ENCODE measurements at regions not wholly inside any gene's neighbourhood (a gene's known extent, or its start where the extent isn't known, plus 50 kb on each side); places are given as distances from the start of the nearest gene placed in this dataset.

- no peak for DNase-seq (ENCODE audit: extremely low read depth in 1 of 2, low read depth in 1 of 2)
Measured at GRCh38 chr4:43903456-43903855, 545.2 kb downstream of the KCTD8 start.

- DNase-seq (ENCODE audit: extremely low read depth in 1 of 2, low read depth in 1 of 2): no peak
Measured at GRCh38 chr4:43918377-43918776, 530.2 kb downstream of the KCTD8 start.

GRCh38 chr4:43932448-43932847, 516.2 kb downstream of the KCTD8 start:
- no peak for DNase-seq (ENCODE audit: extremely low read depth in 1 of 2, low read depth in 1 of 2)

- DNase-seq (ENCODE audit: extremely low read depth in 1 of 2, low read depth in 1 of 2): no peak
Measured at GRCh38 chr4:43943998-43944397, 504.6 kb downstream of the KCTD8 start.

DNA sequence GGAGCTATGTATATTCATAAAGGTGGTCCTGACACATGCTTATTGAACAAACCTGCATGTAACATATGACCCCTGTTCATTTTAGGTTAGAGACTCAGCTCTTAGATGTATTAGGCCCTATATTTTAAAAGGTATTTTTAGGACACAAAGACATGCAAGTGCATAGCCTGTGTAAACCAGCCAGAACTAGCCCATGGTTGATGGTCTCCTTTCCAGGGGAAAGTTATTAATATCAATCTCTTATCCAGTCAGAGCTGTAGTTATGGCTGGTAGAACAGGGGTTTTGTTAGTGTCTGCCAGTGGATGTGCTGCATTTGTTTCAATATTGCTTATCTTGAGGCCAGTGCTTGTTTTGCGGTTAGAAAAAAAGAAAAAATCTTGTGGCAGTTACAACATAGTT, 488.6 kb downstream of the KCTD8 start:
- DNase-seq (ENCODE audit: extremely low read depth in 1 of 2, low read depth in 1 of 2): no peak

GRCh38 chr4:43968011-43968410, 480.6 kb downstream of the KCTD8 start:
- DNase-seq (ENCODE audit: extremely low read depth in 1 of 2, low read depth in 1 of 2): no peak

GRCh38 chr4:43983610-43984009, 465.0 kb downstream of the KCTD8 start:
- no peak for DNase-seq (ENCODE audit: extremely low read depth in 1 of 2, low read depth in 1 of 2)

DNA sequence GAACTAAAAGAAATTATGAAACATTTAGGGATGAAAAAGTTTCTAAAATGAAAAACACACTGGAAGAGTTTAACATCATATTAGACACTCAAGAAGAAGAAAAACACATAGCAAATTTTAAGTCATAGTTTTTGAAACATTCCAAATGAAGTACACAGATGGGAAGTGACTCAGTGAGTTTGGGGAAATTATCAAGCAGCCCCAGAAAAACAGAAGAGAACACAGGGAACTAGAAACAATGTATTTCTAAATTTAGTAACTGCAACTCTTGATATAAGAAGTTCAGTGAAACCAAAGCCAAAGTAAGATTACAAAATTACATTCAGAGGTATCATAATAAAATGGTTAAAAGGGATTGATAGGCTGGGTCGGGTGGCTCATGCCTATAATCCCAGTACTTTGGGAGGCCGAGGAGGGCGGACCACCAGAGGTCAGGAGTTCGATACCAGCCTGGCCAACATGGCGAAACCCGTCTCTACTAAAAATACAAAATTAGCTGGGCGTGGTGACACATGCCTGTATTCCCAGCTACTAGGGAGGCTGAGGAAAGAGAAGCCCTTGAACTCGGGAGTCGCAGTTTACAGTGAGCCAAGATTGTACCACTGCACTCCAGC, 461.2 kb downstream of the KCTD8 start:
- no peak for DNase-seq (ENCODE audit: extremely low read depth in 1 of 2, low read depth in 1 of 2)

- DNase-seq (ENCODE audit: extremely low read depth in 1 of 2, low read depth in 1 of 2): no peak
Measured at GRCh38 chr4:43990551-43990950, 458.1 kb downstream of the KCTD8 start.

GRCh38 chr4:43990963-43991362, 457.6 kb downstream of the KCTD8 start:
- no peak for DNase-seq (ENCODE audit: extremely low read depth in 1 of 2, low read depth in 1 of 2)

DNA sequence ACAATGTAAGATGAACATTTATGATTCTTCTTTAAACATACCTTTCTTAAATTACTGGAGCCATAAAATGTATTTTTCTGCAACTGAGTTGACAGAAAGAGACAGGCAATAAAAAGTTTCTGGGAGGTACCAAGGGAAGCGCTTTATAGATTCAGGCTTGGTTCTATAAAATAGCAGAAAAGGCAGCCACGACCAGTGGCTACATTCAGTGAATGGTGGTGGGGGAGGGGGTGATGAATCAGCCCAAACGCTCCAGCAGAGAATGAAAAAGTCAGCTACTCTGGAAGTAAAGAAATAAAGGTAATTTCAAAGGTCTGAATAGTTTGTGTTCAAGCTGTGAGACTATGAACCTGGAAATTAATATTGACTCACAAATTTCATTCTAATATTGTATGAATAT, 456.1 kb downstream of the KCTD8 start:
- no peak for DNase-seq (ENCODE audit: extremely low read depth in 1 of 2, low read depth in 1 of 2)

DNA sequence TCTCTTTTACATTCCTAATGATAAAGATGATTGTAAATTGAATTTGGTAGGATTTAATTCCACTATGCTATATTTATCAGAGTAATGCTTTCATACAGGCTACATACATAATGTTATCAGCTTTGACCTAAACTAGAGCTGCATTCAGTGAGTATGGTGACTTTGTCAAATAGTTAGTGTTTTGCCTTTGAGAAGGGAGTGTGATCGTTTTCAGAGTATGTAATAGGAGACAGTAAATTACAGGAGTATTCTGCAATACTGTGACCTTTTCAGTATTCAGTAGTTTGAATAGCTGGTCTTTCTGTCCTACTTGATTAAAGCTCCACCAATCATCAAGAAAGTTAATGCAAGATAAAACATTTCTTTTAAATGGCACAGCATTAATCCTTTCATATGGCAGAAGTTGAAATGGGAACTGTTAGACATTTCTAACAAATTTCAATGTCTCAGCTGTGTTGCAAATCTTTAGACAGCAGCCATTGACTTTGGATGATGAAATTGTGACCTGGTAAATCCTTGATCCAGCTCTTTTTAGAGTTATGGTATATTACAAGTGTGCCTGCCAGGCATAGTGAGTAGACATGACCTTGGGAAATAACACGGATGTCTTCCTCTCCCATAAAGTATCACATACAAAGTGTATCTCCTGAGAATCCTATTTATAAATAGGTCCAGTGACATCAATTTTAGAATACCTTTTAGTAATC, 455.3 kb downstream of the KCTD8 start:
- DNase-seq (ENCODE audit: extremely low read depth in 1 of 2, low read depth in 1 of 2): no peak

DNA sequence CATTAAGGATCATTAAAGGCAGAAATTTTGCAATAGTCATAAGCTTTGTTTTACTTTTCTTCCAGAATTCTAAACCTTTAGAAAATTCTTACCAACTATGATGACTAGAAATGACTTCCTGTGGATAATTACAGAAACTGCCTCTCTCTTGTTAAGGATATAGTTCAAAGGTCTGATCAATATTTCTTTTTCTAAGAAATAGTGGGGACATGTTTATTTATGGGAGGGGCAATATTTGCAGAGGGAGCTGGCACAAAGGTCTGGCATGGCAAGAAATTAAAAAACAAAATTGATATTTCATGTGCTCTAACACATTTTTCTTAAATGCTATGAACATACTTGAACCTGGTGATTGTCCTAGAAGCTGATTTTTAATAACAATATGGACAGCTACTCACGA, 448.9 kb downstream of the KCTD8 start:
- no peak for DNase-seq (ENCODE audit: extremely low read depth in 1 of 2, low read depth in 1 of 2)

DNA sequence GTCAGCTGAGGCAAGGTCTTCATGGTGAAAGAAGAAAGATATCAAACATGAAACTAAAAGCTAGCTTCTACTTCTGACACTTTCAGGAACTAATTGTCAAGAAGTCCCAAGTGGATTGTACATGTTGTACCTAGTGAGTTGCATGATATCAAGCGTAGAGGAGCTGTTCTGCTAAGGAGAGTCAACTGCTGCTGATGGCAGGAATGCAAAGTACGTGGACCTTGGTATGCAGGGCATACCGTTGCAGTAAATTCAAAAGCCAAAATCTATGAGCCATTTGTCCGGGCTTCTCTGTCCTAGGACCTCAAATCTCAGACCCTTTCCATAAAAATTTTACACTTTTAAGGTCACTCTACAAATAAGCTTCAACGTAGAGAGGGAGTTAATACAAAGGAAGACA, 446.2 kb downstream of the KCTD8 start:
- no peak for DNase-seq (ENCODE audit: extremely low read depth in 1 of 2, low read depth in 1 of 2)

DNA sequence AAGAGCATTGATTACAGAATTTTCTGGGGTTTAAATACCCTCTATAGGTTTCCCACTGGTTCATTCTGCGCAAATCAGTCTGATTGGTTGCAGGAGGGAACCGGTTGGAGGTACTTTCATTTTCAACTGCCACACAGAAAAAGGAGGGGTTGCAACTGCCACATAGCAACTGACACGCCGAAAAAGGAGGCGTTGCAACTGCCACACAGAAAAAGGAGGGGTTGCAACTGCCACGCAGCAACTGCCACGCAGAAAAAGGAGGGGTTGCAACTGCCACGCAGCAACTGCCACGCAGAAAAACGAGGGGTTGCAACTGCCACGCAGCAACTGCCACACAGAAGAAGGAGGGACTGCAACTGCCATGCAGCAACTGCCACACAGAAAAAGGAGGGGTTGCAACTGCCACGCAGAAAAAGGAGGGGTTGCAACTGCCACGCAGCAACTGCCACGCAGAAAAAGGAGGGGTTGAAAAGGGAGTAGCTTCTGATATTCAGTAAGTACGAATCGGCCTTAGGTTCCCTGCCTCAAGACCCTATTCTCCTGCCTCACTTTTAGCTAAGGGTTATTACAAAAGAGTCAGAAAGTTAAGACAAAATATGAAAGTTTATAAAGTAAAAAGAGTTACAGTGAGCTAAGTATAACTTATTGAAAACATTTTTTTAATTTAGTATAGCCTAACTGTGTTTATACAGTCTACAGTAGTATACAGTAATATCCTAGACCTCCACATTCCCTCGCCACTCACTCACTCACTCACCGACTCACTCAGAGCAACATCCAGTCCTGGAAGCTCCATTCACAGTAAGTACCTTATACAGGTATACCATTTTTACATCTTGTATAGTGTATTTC, 431.8 kb downstream of the KCTD8 start:
- DNase-seq (ENCODE audit: extremely low read depth in 1 of 2, low read depth in 1 of 2): no peak

DNA sequence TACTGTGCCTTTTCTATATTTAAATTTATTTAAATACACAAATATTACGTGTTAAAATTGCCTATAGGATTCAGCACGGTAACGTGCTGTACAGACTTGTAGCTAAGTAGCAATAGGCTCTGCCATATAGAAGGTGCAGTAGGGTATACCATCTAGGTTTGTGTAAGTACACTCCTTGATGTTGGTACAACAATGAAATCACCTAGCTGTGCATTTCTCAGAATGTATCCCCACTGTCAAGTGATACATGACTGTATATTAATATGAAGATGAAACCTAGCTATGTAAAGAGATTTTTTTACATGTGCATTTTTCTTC, 431.2 kb downstream of the KCTD8 start:
- DNase-seq (ENCODE audit: extremely low read depth in 1 of 2, low read depth in 1 of 2): no peak

- no peak for DNase-seq (ENCODE audit: extremely low read depth in 1 of 2, low read depth in 1 of 2)
Measured at GRCh38 chr4:44019721-44020120, 428.9 kb downstream of the KCTD8 start.

DNA sequence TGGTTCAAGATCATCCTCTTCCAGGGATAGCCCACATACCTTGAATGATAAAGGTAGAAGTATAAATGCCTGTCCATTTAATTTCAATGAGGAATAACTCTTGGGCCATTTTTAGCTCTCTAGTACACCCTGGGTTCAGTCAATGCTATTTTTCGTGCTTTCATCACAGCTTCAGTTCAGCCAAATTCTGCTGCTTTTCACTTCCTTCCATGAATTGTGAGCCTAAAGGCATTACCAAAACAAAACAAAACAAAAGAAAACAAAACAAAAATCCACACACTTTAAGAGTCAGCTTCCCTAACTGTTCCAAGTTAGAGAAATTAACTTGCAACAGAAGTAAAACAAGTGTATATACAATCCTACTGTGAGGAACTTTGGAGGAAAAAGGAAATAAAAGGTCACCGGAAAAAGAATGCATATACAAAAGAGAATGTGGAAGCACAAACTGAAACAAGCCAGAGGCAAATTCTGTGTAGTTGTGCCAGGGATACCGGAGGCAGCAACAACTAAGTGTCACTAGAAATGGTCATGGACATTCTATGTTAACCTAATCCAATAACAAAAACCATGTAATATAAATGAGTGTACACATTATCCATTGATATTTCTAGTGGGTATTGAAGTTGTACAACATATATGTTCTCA, 423.1 kb downstream of the KCTD8 start:
- no peak for DNase-seq (ENCODE audit: extremely low read depth in 1 of 2, low read depth in 1 of 2)

DNA sequence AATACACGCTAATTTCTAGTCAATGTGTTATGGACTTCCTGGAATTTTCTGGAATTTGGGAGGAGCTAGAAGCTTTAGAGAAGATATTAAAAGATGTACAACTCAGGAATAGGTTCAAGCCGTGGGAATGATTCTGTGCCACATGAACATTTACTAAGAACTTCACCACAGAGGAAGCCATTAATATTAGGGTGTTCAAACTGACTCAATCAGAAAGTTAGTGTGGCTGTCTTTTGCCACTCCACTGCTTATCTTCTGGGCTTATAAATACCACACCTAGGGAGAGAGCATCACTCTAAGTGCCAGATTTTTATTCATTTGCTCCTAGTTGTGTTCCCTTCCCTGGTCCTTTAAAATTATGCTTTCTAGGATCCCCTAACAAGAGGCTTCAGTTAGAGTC, 409.8 kb downstream of the KCTD8 start:
- DNase-seq (ENCODE audit: extremely low read depth in 1 of 2, low read depth in 1 of 2): no peak

GRCh38 chr4:44046491-44046890, 402.1 kb downstream of the KCTD8 start:
- no peak for DNase-seq (ENCODE audit: extremely low read depth in 1 of 2, low read depth in 1 of 2)

GRCh38 chr4:44056721-44057151, 391.9 kb downstream of the KCTD8 start:
- no peak for DNase-seq (ENCODE audit: extremely low read depth in 1 of 2, low read depth in 1 of 2)

GRCh38 chr4:44070843-44071242, 377.8 kb downstream of the KCTD8 start:
- DNase-seq (ENCODE audit: extremely low read depth in 1 of 2, low read depth in 1 of 2): no peak

Measured in stimulated activated CD8-positive, alpha-beta memory T cell treated with anti-CD3 and anti-CD28 coated beads, Interleukin-7, amount 100 ng/mL, for 48 hours (primary cell).